ENCODE measurements at regions not wholly inside any gene's neighbourhood (a gene's known extent, or its start where the extent isn't known, plus 50 kb on each side); places are given as distances from the start of the nearest gene placed in this dataset.

GRCh38 chr16:7183768-7184167 lies 148.9 kb upstream of the RBFOX1 start:
- no peak for DNase-seq

- DNase-seq, result no peak
These were observed 150.0 kb upstream of the RBFOX1 start for GRCh38 chr16:7182510-7183109.

GRCh38 chr16:7177875-7178274 lies 154.8 kb upstream of the RBFOX1 start:
- no peak for DNase-seq

GRCh38 chr16:7171151-7171550 lies 161.5 kb upstream of the RBFOX1 start:
- DNase-seq, result no peak

GRCh38 chr16:7167626-7168025 lies 165.0 kb upstream of the RBFOX1 start:
- DNase-seq, result no peak

- DNase-seq, result no peak
These were observed 170.8 kb upstream of the RBFOX1 start for GRCh38 chr16:7161891-7162290.

GRCh38 chr16:7160093-7160492 lies 172.6 kb upstream of the RBFOX1 start:
- DNase-seq, result no peak

GRCh38 chr16:7158481-7158880 lies 174.2 kb upstream of the RBFOX1 start:
- no peak for DNase-seq

- DNase-seq, result no peak
These were observed 182.4 kb upstream of the RBFOX1 start for GRCh38 chr16:7150230-7150629.

GRCh38 chr16:7148606-7149005 lies 184.0 kb upstream of the RBFOX1 start:
- no peak for DNase-seq

- no peak for DNase-seq
These were observed 191.7 kb upstream of the RBFOX1 start for GRCh38 chr16:7140899-7141298.

- no peak for DNase-seq
These were observed 194.9 kb upstream of the RBFOX1 start for GRCh38 chr16:7137560-7138330.

GRCh38 chr16:7132465-7132864 lies 200.2 kb upstream of the RBFOX1 start:
- no peak for DNase-seq

- no peak for DNase-seq
These were observed 207.9 kb upstream of the RBFOX1 start for GRCh38 chr16:7124701-7125100.

GRCh38 chr16:7124242-7124641 lies 208.4 kb upstream of the RBFOX1 start:
- no peak for DNase-seq

GRCh38 chr16:7116734-7117133 lies 215.9 kb upstream of the RBFOX1 start:
- DNase-seq, result no peak

- no peak for DNase-seq
These were observed 216.7 kb upstream of the RBFOX1 start for GRCh38 chr16:7115898-7116297.

- no peak for DNase-seq
These were observed 218.7 kb upstream of the RBFOX1 start for GRCh38 chr16:7113949-7114348.

GRCh38 chr16:7113395-7113794 lies 219.2 kb upstream of the RBFOX1 start:
- DNase-seq, result no peak

GRCh38 chr16:7111265-7111664 lies 221.4 kb upstream of the RBFOX1 start:
- DNase-seq, result no peak

GRCh38 chr16:7107436-7107835 lies 225.2 kb upstream of the RBFOX1 start:
- no peak for DNase-seq

GRCh38 chr16:7103056-7103455 lies 229.6 kb upstream of the RBFOX1 start:
- no peak for DNase-seq

GRCh38 chr16:7101054-7101453 lies 231.6 kb upstream of the RBFOX1 start:
- DNase-seq, result no peak

- no peak for DNase-seq
These were observed 235.1 kb upstream of the RBFOX1 start for GRCh38 chr16:7097518-7097917.

GRCh38 chr16:7093511-7093910 lies 239.1 kb upstream of the RBFOX1 start:
- no peak for DNase-seq
